ENCODE measurements at regions not wholly inside any gene's neighbourhood (a gene's known extent, or its start where the extent isn't known, plus 50 kb on each side); places are given as distances from the start of the nearest gene placed in this dataset.

DNA sequence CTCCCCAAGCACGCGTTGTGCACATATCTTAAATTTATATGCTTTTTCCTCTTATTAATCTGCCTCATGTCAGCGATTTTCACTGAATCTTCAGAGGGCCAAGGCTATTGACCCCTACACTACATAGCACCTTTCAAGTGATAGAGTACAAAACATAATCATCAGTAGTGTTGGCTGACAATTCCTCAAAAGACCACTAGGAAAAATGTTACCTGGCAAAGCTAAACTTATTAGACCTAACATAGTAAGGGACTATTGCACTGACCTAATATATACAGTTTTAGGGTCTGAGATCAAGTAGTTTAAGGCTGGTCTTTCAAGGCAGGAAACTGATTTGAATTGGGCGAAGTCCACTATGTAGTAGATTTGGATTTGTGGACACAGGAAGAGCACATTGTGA, 244.2 kb upstream of the ZC3H15 start:
- TF ChIP-seq, protein P1, sequence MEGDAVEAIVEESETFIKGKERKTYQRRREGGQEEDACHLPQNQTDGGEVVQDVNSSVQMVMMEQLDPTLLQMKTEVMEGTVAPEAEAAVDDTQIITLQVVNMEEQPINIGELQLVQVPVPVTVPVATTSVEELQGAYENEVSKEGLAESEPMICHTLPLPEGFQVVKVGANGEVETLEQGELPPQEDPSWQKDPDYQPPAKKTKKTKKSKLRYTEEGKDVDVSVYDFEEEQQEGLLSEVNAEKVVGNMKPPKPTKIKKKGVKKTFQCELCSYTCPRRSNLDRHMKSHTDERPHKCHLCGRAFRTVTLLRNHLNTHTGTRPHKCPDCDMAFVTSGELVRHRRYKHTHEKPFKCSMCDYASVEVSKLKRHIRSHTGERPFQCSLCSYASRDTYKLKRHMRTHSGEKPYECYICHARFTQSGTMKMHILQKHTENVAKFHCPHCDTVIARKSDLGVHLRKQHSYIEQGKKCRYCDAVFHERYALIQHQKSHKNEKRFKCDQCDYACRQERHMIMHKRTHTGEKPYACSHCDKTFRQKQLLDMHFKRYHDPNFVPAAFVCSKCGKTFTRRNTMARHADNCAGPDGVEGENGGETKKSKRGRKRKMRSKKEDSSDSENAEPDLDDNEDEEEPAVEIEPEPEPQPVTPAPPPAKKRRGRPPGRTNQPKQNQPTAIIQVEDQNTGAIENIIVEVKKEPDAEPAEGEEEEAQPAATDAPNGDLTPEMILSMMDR (IDR thresholded peaks at IDR 0.05) = no peak
- no peak for TF ChIP-seq POLR2A (IDR thresholded peaks at IDR 0.05)

All from prostate gland (tissue), 2 donors.